Kidney capillary endothelial cell (primary cell): ENCODE measurements at regions not wholly inside any gene's neighbourhood (a gene's known extent, or its start where the extent isn't known, plus 50 kb on each side); places are given as distances from the start of the nearest gene placed in this dataset.

Experiments used
- DNase-seq: peaks from one replicate; pipeline ENCODE4 v3.0.0-alpha.2; 2018; ENCODE audit warnings: low spot score

GRCh38 chr14:98711453-98711852 is 560.5 kb downstream of the BCL11B start:
- no peak for DNase-seq

GRCh38 chr14:98714626-98715425 is 557.2 kb downstream of the BCL11B start:
- no peak for DNase-seq

GRCh38 chr14:98716133-98716532 is 555.9 kb downstream of the BCL11B start:
- no peak for DNase-seq

- no peak for DNase-seq
Measured at GRCh38 chr14:98721061-98721460, 550.9 kb downstream of the BCL11B start.

- DNase-seq, result no peak
Measured at GRCh38 chr14:98724734-98725133, 547.3 kb downstream of the BCL11B start.

- DNase-seq, result no peak
Measured at GRCh38 chr14:98725191-98725590, 546.8 kb downstream of the BCL11B start.

- DNase-seq, result no peak
Measured at GRCh38 chr14:98725676-98726075, 546.3 kb downstream of the BCL11B start.

- DNase-seq, result no peak
Measured at GRCh38 chr14:98726585-98727405, 545.2 kb downstream of the BCL11B start.

GRCh38 chr14:98728024-98728423 is 544.0 kb downstream of the BCL11B start:
- DNase-seq, result no peak

- no peak for DNase-seq
Measured at GRCh38 chr14:98728836-98729235, 543.2 kb downstream of the BCL11B start.

GRCh38 chr14:98731286-98731685 is 540.7 kb downstream of the BCL11B start:
- no peak for DNase-seq

GRCh38 chr14:98731701-98732100 is 540.3 kb downstream of the BCL11B start:
- no peak for DNase-seq

- DNase-seq, result no peak
Measured at GRCh38 chr14:98733536-98733935, 538.5 kb downstream of the BCL11B start.

- no peak for DNase-seq
Measured at GRCh38 chr14:98736701-98737338, 535.2 kb downstream of the BCL11B start.

GRCh38 chr14:98741523-98741922 is 530.5 kb downstream of the BCL11B start:
- DNase-seq, result no peak

GRCh38 chr14:98742001-98742400 is 530.0 kb downstream of the BCL11B start:
- DNase-seq, result no peak

- no peak for DNase-seq
Measured at GRCh38 chr14:98743536-98743935, 528.5 kb downstream of the BCL11B start.

- DNase-seq, result no peak
Measured at GRCh38 chr14:98748966-98749365, 523.0 kb downstream of the BCL11B start.

GRCh38 chr14:98751110-98751509 is 520.9 kb downstream of the BCL11B start:
- DNase-seq, result no peak

- DNase-seq, result no peak
Measured at GRCh38 chr14:98752660-98753059, 519.3 kb downstream of the BCL11B start.

- DNase-seq, result no peak
Measured at GRCh38 chr14:98754343-98755020, 517.5 kb downstream of the BCL11B start.

GRCh38 chr14:98756749-98757148 is 515.2 kb downstream of the BCL11B start:
- no peak for DNase-seq
